Fibroblast of lung (primary cell): ENCODE measurements at regions not wholly inside any gene's neighbourhood (a gene's known extent, or its start where the extent isn't known, plus 50 kb on each side); places are given as distances from the start of the nearest gene placed in this dataset.

ENCODE experiments used
- EZH2 ChIP-seq: IDR thresholded peaks from 2 replicates; pipeline ENCODE4 v1.5.1; 2012; ENCODE audit warnings: low read length, control low read depth, mild to moderate bottlenecking; ENCODE audit errors: missing control alignments
- TF ChIP-seq, protein P1 (sequence below), 2 donors: IDR thresholded peaks in 1 of 2; conservative IDR thresholded peaks in 1 of 2; 1 replicate in 1 of 2; 2 replicates in 1 of 2; pipeline ENCODE4 v1.5.1; 2011 to 2012; ENCODE audit warnings: low read length in 2 of 2, control low read depth in 1 of 2, inconsistent platforms in 1 of 2, low read depth in 1 of 2, mild to moderate bottlenecking in 1 of 2

DNA sequence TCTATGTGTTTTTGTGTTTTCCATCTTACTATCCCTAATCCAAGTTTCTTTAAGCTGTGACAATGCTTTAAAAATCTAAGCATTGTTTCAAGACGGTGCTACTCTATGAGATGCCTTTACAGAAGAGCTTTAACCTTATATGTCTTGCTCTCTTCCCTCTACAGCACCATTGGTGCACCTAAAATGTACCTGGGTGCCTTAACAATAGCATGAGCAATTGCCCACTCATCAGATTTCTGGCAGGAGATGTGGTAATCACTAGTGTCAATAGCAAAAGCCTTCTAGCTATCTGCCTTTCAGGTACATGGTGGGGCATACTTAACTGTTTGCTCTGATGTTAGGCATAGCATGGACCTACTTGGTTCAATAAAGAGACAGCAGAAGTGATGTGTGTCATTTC lies 222.3 kb upstream of the KIF2A start:
- TF ChIP-seq, protein P1, sequence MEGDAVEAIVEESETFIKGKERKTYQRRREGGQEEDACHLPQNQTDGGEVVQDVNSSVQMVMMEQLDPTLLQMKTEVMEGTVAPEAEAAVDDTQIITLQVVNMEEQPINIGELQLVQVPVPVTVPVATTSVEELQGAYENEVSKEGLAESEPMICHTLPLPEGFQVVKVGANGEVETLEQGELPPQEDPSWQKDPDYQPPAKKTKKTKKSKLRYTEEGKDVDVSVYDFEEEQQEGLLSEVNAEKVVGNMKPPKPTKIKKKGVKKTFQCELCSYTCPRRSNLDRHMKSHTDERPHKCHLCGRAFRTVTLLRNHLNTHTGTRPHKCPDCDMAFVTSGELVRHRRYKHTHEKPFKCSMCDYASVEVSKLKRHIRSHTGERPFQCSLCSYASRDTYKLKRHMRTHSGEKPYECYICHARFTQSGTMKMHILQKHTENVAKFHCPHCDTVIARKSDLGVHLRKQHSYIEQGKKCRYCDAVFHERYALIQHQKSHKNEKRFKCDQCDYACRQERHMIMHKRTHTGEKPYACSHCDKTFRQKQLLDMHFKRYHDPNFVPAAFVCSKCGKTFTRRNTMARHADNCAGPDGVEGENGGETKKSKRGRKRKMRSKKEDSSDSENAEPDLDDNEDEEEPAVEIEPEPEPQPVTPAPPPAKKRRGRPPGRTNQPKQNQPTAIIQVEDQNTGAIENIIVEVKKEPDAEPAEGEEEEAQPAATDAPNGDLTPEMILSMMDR (conservative IDR thresholded peaks at IDR 0.05 in 1 of 2, IDR thresholded peaks at IDR 0.05 in 1 of 2; ENCODE audit: low read depth in 1 of 2, low read length in 2 of 2) = no peak
- no peak for TF ChIP-seq EZH2
